LNCaP clone FGC (cell line): ENCODE measurements at regions not wholly inside any gene's neighbourhood (a gene's known extent, or its start where the extent isn't known, plus 50 kb on each side); places are given as distances from the start of the nearest gene placed in this dataset.

Source experiments
- DNase-seq: peaks from one replicate; pipeline ENCODE4 v3.0.0-alpha.2; 2011; ENCODE audit warnings: low read depth
- H3K4me3 ChIP-seq: 2 replicates; pipeline ENCODE4 v1.5.1; 2011; ENCODE audit warnings: mild to moderate bottlenecking, low read depth, low read length, control low read depth
- TF ChIP-seq, protein P1 (sequence below): IDR thresholded peaks from 2 replicates; pipeline ENCODE4 v1.5.1; 2012; ENCODE audit warnings: mild to moderate bottlenecking; ENCODE audit not compliant: control insufficient read depth, insufficient read depth; ENCODE audit errors: extremely low read depth

DNA sequence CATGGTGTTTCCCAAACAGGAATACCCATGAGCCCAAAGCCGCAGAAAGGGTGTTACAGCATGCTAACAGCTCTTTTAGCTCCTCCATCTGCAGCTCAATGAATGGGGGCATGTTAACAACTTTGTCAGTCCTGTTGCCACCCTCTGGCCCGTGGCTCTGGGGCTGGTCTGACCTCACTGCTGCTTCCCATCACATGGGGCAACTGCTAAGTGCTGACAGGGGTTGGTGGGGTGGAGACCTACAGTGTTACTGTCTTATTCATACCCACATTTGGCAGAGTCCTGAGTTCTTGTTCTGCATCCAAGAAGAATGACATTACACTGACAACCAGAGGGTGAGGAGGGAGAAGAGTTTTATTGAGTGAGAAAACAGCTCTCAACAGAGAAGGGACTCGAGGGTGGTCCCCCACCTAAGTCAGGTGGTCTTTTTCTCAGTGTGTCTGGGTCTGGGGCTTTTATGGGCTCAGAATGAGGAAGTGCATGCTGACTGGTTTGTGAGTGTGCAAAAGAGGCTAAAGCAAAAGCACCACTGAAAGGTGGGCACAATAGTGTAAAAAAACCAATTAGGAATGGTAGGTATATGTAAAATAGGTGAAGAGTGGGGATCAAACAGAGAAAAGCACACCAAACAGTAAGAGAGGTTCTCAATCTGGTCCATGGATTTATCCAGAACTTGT lies 1952.0 kb upstream of the PCDH20 start:
- TF ChIP-seq, protein P1, sequence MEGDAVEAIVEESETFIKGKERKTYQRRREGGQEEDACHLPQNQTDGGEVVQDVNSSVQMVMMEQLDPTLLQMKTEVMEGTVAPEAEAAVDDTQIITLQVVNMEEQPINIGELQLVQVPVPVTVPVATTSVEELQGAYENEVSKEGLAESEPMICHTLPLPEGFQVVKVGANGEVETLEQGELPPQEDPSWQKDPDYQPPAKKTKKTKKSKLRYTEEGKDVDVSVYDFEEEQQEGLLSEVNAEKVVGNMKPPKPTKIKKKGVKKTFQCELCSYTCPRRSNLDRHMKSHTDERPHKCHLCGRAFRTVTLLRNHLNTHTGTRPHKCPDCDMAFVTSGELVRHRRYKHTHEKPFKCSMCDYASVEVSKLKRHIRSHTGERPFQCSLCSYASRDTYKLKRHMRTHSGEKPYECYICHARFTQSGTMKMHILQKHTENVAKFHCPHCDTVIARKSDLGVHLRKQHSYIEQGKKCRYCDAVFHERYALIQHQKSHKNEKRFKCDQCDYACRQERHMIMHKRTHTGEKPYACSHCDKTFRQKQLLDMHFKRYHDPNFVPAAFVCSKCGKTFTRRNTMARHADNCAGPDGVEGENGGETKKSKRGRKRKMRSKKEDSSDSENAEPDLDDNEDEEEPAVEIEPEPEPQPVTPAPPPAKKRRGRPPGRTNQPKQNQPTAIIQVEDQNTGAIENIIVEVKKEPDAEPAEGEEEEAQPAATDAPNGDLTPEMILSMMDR, result no peak
- H3K4me3 ChIP-seq, result no peak overlapping the region
- DNase-seq, result no peak

- TF ChIP-seq, protein P1, result no peak
- H3K4me3 ChIP-seq, result no peak overlapping the region
- DNase-seq, result no peak
Observed at GRCh38 chr13:63364159-63364558, 1948.5 kb upstream of the PCDH20 start.

DNA sequence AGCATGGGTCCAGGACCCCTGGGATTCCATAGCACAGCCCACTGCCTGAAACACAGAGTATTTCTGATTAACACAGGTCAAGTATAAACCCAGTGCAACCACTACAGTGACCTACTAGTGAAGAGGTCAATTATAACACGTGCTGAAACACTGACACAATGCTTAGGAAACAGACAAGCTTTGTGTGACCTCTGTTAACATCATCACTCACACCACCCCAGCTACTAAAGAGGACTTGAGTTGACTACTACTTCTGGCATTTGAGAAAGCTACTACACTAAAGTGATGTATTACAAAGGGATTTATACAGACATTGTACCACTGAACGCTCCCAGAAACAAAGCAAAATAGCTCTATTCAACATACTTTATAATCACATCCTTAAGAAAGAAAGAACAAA lies 1935.9 kb upstream of the PCDH20 start:
- H3K4me3 ChIP-seq, result no peak overlapping the region
- TF ChIP-seq, protein P1, result no peak
- no peak for DNase-seq

GRCh38 chr13:63351081-63351480 lies 1935.4 kb upstream of the PCDH20 start:
- TF ChIP-seq, protein P1, result no peak
- DNase-seq, result peak; percentile 3
- H3K4me3 ChIP-seq, result no peak overlapping the region

GRCh38 chr13:63345835-63346234 lies 1930.2 kb upstream of the PCDH20 start:
- no peak overlapping the region for H3K4me3 ChIP-seq
- TF ChIP-seq, protein P1, result no peak
- peak; percentile 97 for DNase-seq

DNA sequence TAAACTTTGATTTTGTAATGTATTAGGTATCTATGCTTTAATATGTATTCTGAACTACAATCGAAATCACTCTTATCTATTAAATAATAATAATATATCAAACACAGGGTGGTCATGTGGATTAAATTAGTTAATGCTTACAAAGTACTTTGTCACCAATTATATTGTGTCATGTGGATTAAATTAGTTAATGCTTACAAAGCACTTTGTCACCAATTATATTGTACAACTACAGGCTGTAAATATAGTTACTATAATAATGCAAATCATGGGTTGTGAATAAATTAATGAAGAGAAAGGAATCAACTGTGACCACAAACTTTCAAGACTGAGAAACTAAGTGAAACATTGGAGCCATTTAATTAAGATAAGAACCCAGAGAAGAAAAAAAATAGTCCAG lies 1929.1 kb upstream of the PCDH20 start:
- H3K4me3 ChIP-seq, result no peak overlapping the region
- TF ChIP-seq, protein P1, result no peak
- DNase-seq, result no peak

DNA sequence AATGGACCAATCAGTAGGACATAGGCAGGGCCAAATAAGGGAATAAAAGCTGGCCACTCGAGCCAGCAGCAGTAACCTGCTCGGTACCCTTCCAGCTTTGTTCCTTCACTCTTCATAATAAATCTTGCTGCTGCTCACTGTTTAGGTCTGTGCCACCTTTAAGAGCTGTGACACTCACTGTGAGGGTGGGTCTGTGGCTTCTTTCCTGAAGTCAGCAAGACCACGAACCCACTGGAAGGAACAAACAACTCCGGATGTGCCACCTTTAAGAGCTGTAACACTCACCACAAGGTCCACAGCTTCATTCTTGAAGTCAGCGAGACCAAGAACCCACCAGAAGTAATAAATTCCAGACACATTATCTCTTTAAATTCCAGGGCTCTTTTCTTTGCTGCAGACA lies 1922.3 kb upstream of the PCDH20 start:
- H3K4me3 ChIP-seq, result no peak overlapping the region
- DNase-seq, result no peak
- TF ChIP-seq, protein P1, result no peak
